Panc1 (cell line): ENCODE measurements at regions not wholly inside any gene's neighbourhood (a gene's known extent, or its start where the extent isn't known, plus 50 kb on each side); places are given as distances from the start of the nearest gene placed in this dataset.

Experiments used
- CTCF ChIP-seq: fragments of 450-650 bp; IDR thresholded peaks from 2 replicates; pipeline ENCODE4 v1.5.1; 2017; ENCODE audit warnings: mild to moderate bottlenecking
- POLR2AphosphoS5 ChIP-seq: IDR thresholded peaks from 2 replicates; pipeline ENCODE4 v1.6.1; 2012; ENCODE audit warnings: mild to moderate bottlenecking, low read depth, low read length, moderate library complexity

DNA sequence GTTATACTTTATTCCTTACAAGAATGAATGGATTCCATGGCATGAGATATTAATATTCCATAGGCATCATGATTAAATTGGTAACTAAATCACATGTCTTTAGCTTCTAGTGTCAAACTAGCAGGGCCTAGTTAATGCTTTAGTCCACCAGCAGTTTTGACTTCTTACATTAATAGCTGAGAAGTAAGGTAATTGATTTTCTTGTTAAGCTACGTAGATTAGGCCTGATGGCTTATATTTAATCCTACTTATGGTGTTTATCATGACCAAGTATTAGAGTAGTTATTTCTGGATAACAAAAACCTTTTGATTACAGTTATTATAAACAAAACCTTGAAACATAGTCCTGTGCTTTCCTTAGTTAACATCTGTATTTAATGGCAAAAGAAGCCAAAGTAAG is 184.5 kb downstream of the TANC2 start:
- no peak for TF ChIP-seq CTCF
- no peak for TF ChIP-seq POLR2AphosphoS5
